T-helper 2 cell treated with Interferon-gamma antibody and Interleukin-4, amounts not matched to agents 5 μg/mL and 100 μg/mL, for 36 hours (primary cell): ENCODE measurements at regions not wholly inside any gene's neighbourhood (a gene's known extent, or its start where the extent isn't known, plus 50 kb on each side); places are given as distances from the start of the nearest gene placed in this dataset.

Experiments
- DNase-seq: peaks from one replicate; pipeline ENCODE4 v3.0.0; 2021; ENCODE audit warnings: low spot score
- H3K27ac Mint-ChIP-seq: one replicate; pipeline ENCODE4 v1.8.0; 2021; ENCODE audit warnings: mild to moderate bottlenecking, mixed read lengths
- H3K27me3 Mint-ChIP-seq: one replicate; pipeline ENCODE4 v1.8.0; 2021; ENCODE audit warnings: low read depth, mixed read lengths
- H3K36me3 Mint-ChIP-seq: one replicate; pipeline ENCODE4 v1.8.0; 2021; ENCODE audit warnings: low read depth, mixed read lengths
- H3K4me1 Mint-ChIP-seq: one replicate; pipeline ENCODE4 v1.8.0; 2021; ENCODE audit warnings: low read depth, mixed read lengths
- H3K4me3 Mint-ChIP-seq: one replicate; pipeline ENCODE4 v1.8.0; 2022; ENCODE audit warnings: mild to moderate bottlenecking, moderate library complexity, mixed read lengths
- H3K9me3 Mint-ChIP-seq: one replicate; pipeline ENCODE4 v1.8.0; 2021; ENCODE audit warnings: mixed read lengths

- DNase-seq, result no peak
- peaks cover 28% of the 10 kb centered on the region for H3K36me3 Mint-ChIP-seq
- H3K27ac Mint-ChIP-seq, result no peak overlapping the region
- H3K27me3 Mint-ChIP-seq, result no peaks in the 10 kb centered on the region
- peaks cover 31% of the 10 kb centered on the region for H3K9me3 Mint-ChIP-seq
- no peak overlapping the region for H3K4me3 Mint-ChIP-seq
- H3K4me1 Mint-ChIP-seq, result peaks cover 36% of the 10 kb centered on the region
These were observed 301.1 kb downstream of the DUSP6 start for GRCh38 chr12:89051065-89051677.

- peaks cover 31% of the 10 kb centered on the region for H3K36me3 Mint-ChIP-seq
- DNase-seq, result no peak
- no peak overlapping the region for H3K27ac Mint-ChIP-seq
- H3K4me1 Mint-ChIP-seq, result peaks cover 43% of the 10 kb centered on the region
- no peak overlapping the region for H3K4me3 Mint-ChIP-seq
- H3K27me3 Mint-ChIP-seq, result no peaks in the 10 kb centered on the region
- peaks cover 23% of the 10 kb centered on the region for H3K9me3 Mint-ChIP-seq
These were observed 304.4 kb downstream of the DUSP6 start for GRCh38 chr12:89047856-89048418.

- no peak for DNase-seq
- H3K27me3 Mint-ChIP-seq, result no peaks in the 10 kb centered on the region
- peaks cover 70% of the 10 kb centered on the region for H3K4me1 Mint-ChIP-seq
- peak overlapping the region; percentile 85 for H3K27ac Mint-ChIP-seq
- H3K9me3 Mint-ChIP-seq, result peaks cover 37% of the 10 kb centered on the region
- H3K4me3 Mint-ChIP-seq, result no peak overlapping the region
- H3K36me3 Mint-ChIP-seq, result peaks cover 50% of the 10 kb centered on the region
These were observed 311.2 kb downstream of the DUSP6 start for GRCh38 chr12:89041078-89041477.

- DNase-seq, result peak; percentile 88
- Mint-ChIP-seq H3K27ac (peak overlapping the region; percentile 85), H3K4me3 (peak overlapping the region; percentile 62), H3K36me3 (peaks cover 49% of the 10 kb centered on the region), H3K27me3 (no peaks in the 10 kb centered on the region), H3K4me1 (peaks cover 69% of the 10 kb centered on the region), H3K9me3 (peaks cover 37% of the 10 kb centered on the region)
These were observed 311.9 kb downstream of the DUSP6 start for GRCh38 chr12:89040146-89040964.

- H3K4me1 Mint-ChIP-seq, result peaks cover 72% of the 10 kb centered on the region
These were observed 313.3 kb downstream of the DUSP6 start for GRCh38 chr12:89038831-89039512.

GRCh38 chr12:89033062-89033461, 319.2 kb downstream of the DUSP6 start:
- Mint-ChIP-seq H3K4me3 (peak overlapping the region; percentile 9), H3K36me3 (peaks cover 41% of the 10 kb centered on the region), H3K27ac (no peak overlapping the region), H3K27me3 (no peaks in the 10 kb centered on the region), H3K4me1 (peaks cover 54% of the 10 kb centered on the region), H3K9me3 (peaks cover 24% of the 10 kb centered on the region)
- no peak for DNase-seq

More at GRCh38 chr12:89038831-89039512, 313.3 kb downstream of the DUSP6 start:
- Mint-ChIP-seq H3K27ac (peak overlapping the region; percentile 85), H3K9me3 (peaks cover 32% of the 10 kb centered on the region), H3K4me3 (peak overlapping the region; percentile 21), H3K27me3 (no peaks in the 10 kb centered on the region), H3K36me3 (peaks cover 53% of the 10 kb centered on the region)
- peak; percentile 53 for DNase-seq

- Mint-ChIP-seq H3K36me3 (peaks cover 27% of the 10 kb centered on the region), H3K9me3 (peaks cover 26% of the 10 kb centered on the region), H3K27ac (no peak overlapping the region), H3K4me1 (peaks cover 46% of the 10 kb centered on the region), H3K27me3 (no peaks in the 10 kb centered on the region), H3K4me3 (no peak overlapping the region)
- no peak for DNase-seq
These were observed 322.3 kb downstream of the DUSP6 start for GRCh38 chr12:89029961-89030360.

- no peak for DNase-seq
- peaks cover 17% of the 10 kb centered on the region for H3K9me3 Mint-ChIP-seq
These were observed 327.7 kb downstream of the DUSP6 start for GRCh38 chr12:89024580-89024979.

GRCh38 chr12:89023936-89024335, 328.4 kb downstream of the DUSP6 start:
- DNase-seq, result no peak
- H3K36me3 Mint-ChIP-seq, result peaks cover 11% of the 10 kb centered on the region
- no peak overlapping the region for H3K4me3 Mint-ChIP-seq
- H3K27me3 Mint-ChIP-seq, result no peaks in the 10 kb centered on the region
- H3K4me1 Mint-ChIP-seq, result peaks cover 24% of the 10 kb centered on the region
- peaks cover 17% of the 10 kb centered on the region for H3K9me3 Mint-ChIP-seq
- no peak overlapping the region for H3K27ac Mint-ChIP-seq

More at GRCh38 chr12:89024580-89024979, 327.7 kb downstream of the DUSP6 start:
- peaks cover 11% of the 10 kb centered on the region for H3K36me3 Mint-ChIP-seq
- peaks cover 23% of the 10 kb centered on the region for H3K4me1 Mint-ChIP-seq
- H3K27ac Mint-ChIP-seq, result no peak overlapping the region
- no peak overlapping the region for H3K4me3 Mint-ChIP-seq
- no peaks in the 10 kb centered on the region for H3K27me3 Mint-ChIP-seq

GRCh38 chr12:89020689-89021088, 331.6 kb downstream of the DUSP6 start:
- H3K4me1 Mint-ChIP-seq, result peaks cover 24% of the 10 kb centered on the region
- H3K36me3 Mint-ChIP-seq, result peaks cover 7% of the 10 kb centered on the region
- H3K27me3 Mint-ChIP-seq, result no peaks in the 10 kb centered on the region
- H3K9me3 Mint-ChIP-seq, result peaks cover 6% of the 10 kb centered on the region
- H3K27ac Mint-ChIP-seq, result no peak overlapping the region
- no peak overlapping the region for H3K4me3 Mint-ChIP-seq
- DNase-seq, result no peak

- Mint-ChIP-seq H3K27ac (no peak overlapping the region), H3K4me1 (peaks cover 24% of the 10 kb centered on the region), H3K27me3 (no peaks in the 10 kb centered on the region), H3K36me3 (peaks cover 7% of the 10 kb centered on the region), H3K9me3 (peaks cover 6% of the 10 kb centered on the region), H3K4me3 (no peak overlapping the region)
- no peak for DNase-seq
These were observed 332.2 kb downstream of the DUSP6 start for GRCh38 chr12:89020121-89020480.

- no peak overlapping the region for H3K27ac Mint-ChIP-seq
- peak; percentile 76 for DNase-seq
- H3K4me3 Mint-ChIP-seq, result no peak overlapping the region
- H3K36me3 Mint-ChIP-seq, result peaks cover 6% of the 10 kb centered on the region
- no peaks in the 10 kb centered on the region for H3K27me3 Mint-ChIP-seq
- H3K9me3 Mint-ChIP-seq, result peaks cover 2% of the 10 kb centered on the region
- H3K4me1 Mint-ChIP-seq, result peaks cover 24% of the 10 kb centered on the region
These were observed 332.7 kb downstream of the DUSP6 start for GRCh38 chr12:89019439-89020120.

- Mint-ChIP-seq H3K27me3 (peaks cover 6% of the 10 kb centered on the region), H3K4me3 (peak overlapping the region; percentile 77), H3K27ac (peak overlapping the region; percentile 66), H3K4me1 (peaks cover 19% of the 10 kb centered on the region), H3K9me3 (no peaks in the 10 kb centered on the region), H3K36me3 (peaks cover 5% of the 10 kb centered on the region)
- no peak for DNase-seq
These were observed 335.1 kb downstream of the DUSP6 start for GRCh38 chr12:89016970-89017778.
